ENCODE measurements at regions not wholly inside any gene's neighbourhood (a gene's known extent, or its start where the extent isn't known, plus 50 kb on each side); places are given as distances from the start of the nearest gene placed in this dataset.

- no peak overlapping the region for H2AFZ ChIP-seq (ENCODE audit: low read depth, low read length)
- no peak overlapping the region for H3K4me2 ChIP-seq (ENCODE audit: low read length)
- H3K27me3 ChIP-seq (ENCODE audit: insufficient read depth, low read length): no peaks in the 10 kb centered on the region
- no peak overlapping the region for H3K4me3 ChIP-seq (ENCODE audit: insufficient read depth, low read depth, low read length)
- Mint-ChIP-seq H3K4me3 (ENCODE audit: unreplicated experiment) (no peak overlapping the region), H3K27ac (ENCODE audit: unreplicated experiment) (no peak overlapping the region), H3K9me3 (ENCODE audit: unreplicated experiment) (no peaks in the 10 kb centered on the region), H3K27me3 (ENCODE audit: low read depth, unreplicated experiment) (no peaks in the 10 kb centered on the region), H3K4me1 (ENCODE audit: low read depth, unreplicated experiment) (peaks cover 8% of the 10 kb centered on the region), H3K36me3 (ENCODE audit: low read depth, unreplicated experiment) (no peaks in the 10 kb centered on the region)
- no peak for TF ChIP-seq EZH2 (IDR thresholded peaks at IDR 0.05; ENCODE audit: insufficient read depth, low read length)
- no peak for FAIRE-seq
- H3K27ac ChIP-seq (ENCODE audit: low read depth, low read length): no peak overlapping the region
- H3K79me2 ChIP-seq (ENCODE audit: insufficient read depth, low read length): no peaks in the 10 kb centered on the region
- no peaks in the 10 kb centered on the region for H3K9me3 ChIP-seq (ENCODE audit: insufficient read depth, low read depth, low read length)
- H3K4me1 ChIP-seq (ENCODE audit: insufficient read depth, low read length): no peaks in the 10 kb centered on the region
- DNase-seq (ENCODE audit: low read depth): no peak
- H3K36me3 ChIP-seq (ENCODE audit: insufficient read depth, low read length): no peaks in the 10 kb centered on the region
- H3K9ac ChIP-seq (ENCODE audit: low read length): no peak overlapping the region
- H4K20me1 ChIP-seq (ENCODE audit: insufficient read depth, low read length): no peaks in the 10 kb centered on the region
Measured at GRCh38 chr2:198327526-198327925, 523.1 kb downstream of the PLCL1 start.

GRCh38 chr2:198326431-198326830 lies 522.0 kb downstream of the PLCL1 start:
- Mint-ChIP-seq H3K27me3 (ENCODE audit: low read depth, unreplicated experiment) (no peaks in the 10 kb centered on the region), H3K9me3 (ENCODE audit: unreplicated experiment) (no peaks in the 10 kb centered on the region)
- no peak for FAIRE-seq

GRCh38 chr2:198325359-198325758 lies 521.0 kb downstream of the PLCL1 start:
- DNase-seq (ENCODE audit: low read depth) (no peak), FAIRE-seq (no peak)
- H3K27me3 Mint-ChIP-seq (ENCODE audit: low read depth, unreplicated experiment): no peaks in the 10 kb centered on the region
- no peak for TF ChIP-seq CTCF (IDR thresholded peaks at IDR 0.05; ENCODE audit: insufficient read depth, low read depth, low read length)
- no peak for TF ChIP-seq EZH2 (IDR thresholded peaks at IDR 0.05; ENCODE audit: insufficient read depth, low read length)
- Histone ChIP-seq H2AFZ (ENCODE audit: low read depth, low read length) (no peak overlapping the region), H3K79me2 (ENCODE audit: insufficient read depth, low read length) (no peaks in the 10 kb centered on the region), H3K27me3 (ENCODE audit: insufficient read depth, low read length) (no peaks in the 10 kb centered on the region), H4K20me1 (ENCODE audit: insufficient read depth, low read length) (no peaks in the 10 kb centered on the region), H3K4me1 (ENCODE audit: insufficient read depth, low read length) (no peaks in the 10 kb centered on the region), H3K27ac (ENCODE audit: low read depth, low read length) (no peak overlapping the region), H3K9ac (ENCODE audit: low read length) (no peak overlapping the region), H3K36me3 (ENCODE audit: insufficient read depth, low read length) (no peaks in the 10 kb centered on the region), H3K9me3 (ENCODE audit: insufficient read depth, low read depth, low read length) (no peaks in the 10 kb centered on the region), H3K4me3 (ENCODE audit: insufficient read depth, low read depth, low read length) (no peak overlapping the region), H3K4me2 (ENCODE audit: low read length) (no peak overlapping the region)
- no peak overlapping the region for H3K27ac Mint-ChIP-seq (ENCODE audit: unreplicated experiment)
- peaks cover 8% of the 10 kb centered on the region for H3K4me1 Mint-ChIP-seq (ENCODE audit: low read depth, unreplicated experiment)
- no peaks in the 10 kb centered on the region for H3K9me3 Mint-ChIP-seq (ENCODE audit: unreplicated experiment)
- no peaks in the 10 kb centered on the region for H3K36me3 Mint-ChIP-seq (ENCODE audit: low read depth, unreplicated experiment)
- H3K4me3 Mint-ChIP-seq (ENCODE audit: unreplicated experiment): no peak overlapping the region

More at GRCh38 chr2:198326431-198326830, 522.0 kb downstream of the PLCL1 start:
- Histone ChIP-seq H3K27me3 (ENCODE audit: insufficient read depth, low read length) (no peaks in the 10 kb centered on the region), H3K9me3 (ENCODE audit: insufficient read depth, low read depth, low read length) (no peaks in the 10 kb centered on the region), H3K79me2 (ENCODE audit: insufficient read depth, low read length) (no peaks in the 10 kb centered on the region), H2AFZ (ENCODE audit: low read depth, low read length) (no peak overlapping the region), H3K4me2 (ENCODE audit: low read length) (no peak overlapping the region), H3K9ac (ENCODE audit: low read length) (no peak overlapping the region), H3K36me3 (ENCODE audit: insufficient read depth, low read length) (no peaks in the 10 kb centered on the region), H3K4me3 (ENCODE audit: insufficient read depth, low read depth, low read length) (no peak overlapping the region), H4K20me1 (ENCODE audit: insufficient read depth, low read length) (no peaks in the 10 kb centered on the region), H3K4me1 (ENCODE audit: insufficient read depth, low read length) (no peaks in the 10 kb centered on the region), H3K27ac (ENCODE audit: low read depth, low read length) (no peak overlapping the region)
- no peaks in the 10 kb centered on the region for H3K36me3 Mint-ChIP-seq (ENCODE audit: low read depth, unreplicated experiment)
- no peak for TF ChIP-seq EZH2 (IDR thresholded peaks at IDR 0.05; ENCODE audit: insufficient read depth, low read length)
- no peak for TF ChIP-seq CTCF (IDR thresholded peaks at IDR 0.05; ENCODE audit: insufficient read depth, low read depth, low read length)
- H3K27ac Mint-ChIP-seq (ENCODE audit: unreplicated experiment): no peak overlapping the region
- no peak overlapping the region for H3K4me3 Mint-ChIP-seq (ENCODE audit: unreplicated experiment)
- DNase-seq (ENCODE audit: low read depth): peak; percentile 14
- peaks cover 8% of the 10 kb centered on the region for H3K4me1 Mint-ChIP-seq (ENCODE audit: low read depth, unreplicated experiment)
